Panc1 (cell line): ENCODE measurements at regions not wholly inside any gene's neighbourhood (a gene's known extent, or its start where the extent isn't known, plus 50 kb on each side); places are given as distances from the start of the nearest gene placed in this dataset.

Source experiments
- CTCF ChIP-seq: fragments of 450-650 bp; IDR thresholded peaks from 2 replicates; pipeline ENCODE4 v1.5.1; 2017; ENCODE audit warnings: mild to moderate bottlenecking
- POLR2AphosphoS5 ChIP-seq: IDR thresholded peaks from 2 replicates; pipeline ENCODE4 v1.6.1; 2012; ENCODE audit warnings: mild to moderate bottlenecking, low read depth, low read length, moderate library complexity
- SIN3A ChIP-seq: IDR thresholded peaks from 2 replicates; pipeline ENCODE4 v1.6.1; 2012; ENCODE audit warnings: low read depth, mild to moderate bottlenecking, low read length, moderate library complexity, borderline replicate concordance; ENCODE audit not compliant: insufficient read depth
- TCF7L2 ChIP-seq: IDR thresholded peaks from 2 replicates; pipeline ENCODE4 v1.6.1; 2011; ENCODE audit warnings: mild to moderate bottlenecking, low read depth, low read length, inconsistent platforms

GRCh38 chr17:33976831-33977230 is 278.3 kb upstream of the CCL2 start:
- TF ChIP-seq CTCF (no peak), POLR2AphosphoS5 (no peak), SIN3A (no peak), TCF7L2 (no peak)
